SK-N-SH treated with all-trans-retinoic acid at 6 μM for 48 hours (cell line): ENCODE measurements at regions not wholly inside any gene's neighbourhood (a gene's known extent, or its start where the extent isn't known, plus 50 kb on each side); places are given as distances from the start of the nearest gene placed in this dataset.

Experiments
- BACH2 ChIP-seq: fragments of 250-450 bp; sonication (Bioruptor Pico); IDR thresholded peaks from 2 replicates; pipeline ENCODE4 v1.9.0; 2021; ENCODE audit warnings: mild to moderate bottlenecking, borderline replicate concordance
- CSRNP3 ChIP-seq: fragments of 250-450 bp; sonication (Bioruptor Pico); IDR thresholded peaks from 2 replicates; pipeline ENCODE4 v1.5.1; 2021; ENCODE audit warnings: mild to moderate bottlenecking, moderate library complexity
- OSR1 ChIP-seq: fragments of 250-450 bp; sonication (Bioruptor Pico); IDR thresholded peaks from 2 replicates; pipeline ENCODE4 v1.8.0; 2022; ENCODE audit warnings: moderate library complexity, mild to moderate bottlenecking, inconsistent platforms
- TCF4 ChIP-seq: fragments of 250-450 bp; sonication (Bioruptor Pico); IDR thresholded peaks from 2 replicates; pipeline ENCODE4 v1.8.0; 2021; ENCODE audit warnings: mild to moderate bottlenecking, moderate library complexity, borderline replicate concordance
- TOX ChIP-seq: fragments of 250-450 bp; sonication (Bioruptor Pico); IDR thresholded peaks from 2 replicates; pipeline ENCODE4 v1.8.0; 2021; ENCODE audit warnings: mild to moderate bottlenecking, moderate library complexity, borderline replicate concordance
- ZFP30 ChIP-seq: fragments of 450-650 bp; formaldehyde crosslinking; IDR thresholded peaks from 2 replicates; pipeline ENCODE4 v1.5.0; 2022; ENCODE audit warnings: mild to moderate bottlenecking, moderate library complexity
- ZNF565 ChIP-seq: fragments of 450-650 bp; formaldehyde crosslinking; conservative IDR thresholded peaks from 2 replicates; pipeline ENCODE4 v1.5.0; 2020; ENCODE audit warnings: low read depth, mild to moderate bottlenecking, moderate library complexity
- TF ChIP-seq, protein P1 (sequence below): fragments of 250-450 bp; sonication (Bioruptor Pico); IDR thresholded peaks from 2 replicates; pipeline ENCODE4 v1.5.1; 2020; ENCODE audit warnings: low read depth, mild to moderate bottlenecking, moderate library complexity
- TF ChIP-seq, protein P2 (sequence below): fragments of 250-450 bp; sonication (Bioruptor Pico); IDR thresholded peaks from 2 replicates; pipeline ENCODE4 v1.8.0; 2020; ENCODE audit warnings: mild to moderate bottlenecking, moderate library complexity, borderline replicate concordance

DNA sequence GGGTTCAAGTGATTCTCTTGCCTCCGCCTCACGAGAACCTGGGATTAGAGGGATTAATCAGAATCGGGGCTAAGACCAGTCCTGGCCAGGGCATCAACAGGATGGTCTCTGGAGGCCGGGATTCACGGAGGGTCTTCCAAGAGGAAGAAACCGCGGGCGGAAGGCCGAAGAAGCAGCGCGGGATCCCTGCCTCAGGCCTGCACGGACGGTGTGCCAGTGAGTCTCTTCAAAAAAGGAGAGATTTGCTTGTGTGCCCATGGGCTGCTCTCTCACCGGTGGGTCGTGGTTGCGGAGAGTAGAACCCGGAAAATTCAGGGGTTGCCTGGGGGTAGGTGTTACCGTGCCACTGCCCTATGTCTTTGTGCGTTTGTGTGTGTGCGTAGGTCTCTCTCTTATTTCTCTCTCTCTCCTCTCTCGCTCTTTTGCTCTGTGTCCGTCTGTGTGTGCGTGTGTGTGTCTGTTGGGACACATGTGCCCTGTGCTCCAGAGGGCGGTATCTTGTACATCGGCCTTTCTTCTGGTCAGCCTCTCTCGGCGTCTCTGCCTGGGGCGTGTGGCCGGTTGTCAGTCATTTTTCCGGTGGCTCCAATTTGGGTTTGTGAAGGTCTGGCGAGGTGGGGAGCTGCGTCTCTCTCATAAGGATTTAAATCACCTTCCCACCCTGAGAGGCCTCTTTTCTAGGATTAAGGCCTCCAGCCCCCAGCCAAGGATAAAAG, 613.2 kb downstream of the KCNJ18 start:
- no peak for TF ChIP-seq TCF4 (CRISPR knock-in tag)
- TF ChIP-seq CSRNP3 (CRISPR knock-in tag), result no peak
- TF ChIP-seq, protein P1, sequence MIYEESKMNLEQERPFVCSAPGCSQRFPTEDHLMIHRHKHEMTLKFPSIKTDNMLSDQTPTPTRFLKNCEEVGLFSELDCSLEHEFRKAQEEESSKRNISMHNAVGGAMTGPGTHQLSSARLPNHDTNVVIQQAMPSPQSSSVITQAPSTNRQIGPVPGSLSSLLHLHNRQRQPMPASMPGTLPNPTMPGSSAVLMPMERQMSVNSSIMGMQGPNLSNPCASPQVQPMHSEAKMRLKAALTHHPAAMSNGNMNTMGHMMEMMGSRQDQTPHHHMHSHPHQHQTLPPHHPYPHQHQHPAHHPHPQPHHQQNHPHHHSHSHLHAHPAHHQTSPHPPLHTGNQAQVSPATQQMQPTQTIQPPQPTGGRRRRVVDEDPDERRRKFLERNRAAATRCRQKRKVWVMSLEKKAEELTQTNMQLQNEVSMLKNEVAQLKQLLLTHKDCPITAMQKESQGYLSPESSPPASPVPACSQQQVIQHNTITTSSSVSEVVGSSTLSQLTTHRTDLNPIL (CRISPR knock-in tag), result no peak
- TF ChIP-seq ZNF565 (CRISPR knock-in tag), result no peak
- TF ChIP-seq, protein P2, sequence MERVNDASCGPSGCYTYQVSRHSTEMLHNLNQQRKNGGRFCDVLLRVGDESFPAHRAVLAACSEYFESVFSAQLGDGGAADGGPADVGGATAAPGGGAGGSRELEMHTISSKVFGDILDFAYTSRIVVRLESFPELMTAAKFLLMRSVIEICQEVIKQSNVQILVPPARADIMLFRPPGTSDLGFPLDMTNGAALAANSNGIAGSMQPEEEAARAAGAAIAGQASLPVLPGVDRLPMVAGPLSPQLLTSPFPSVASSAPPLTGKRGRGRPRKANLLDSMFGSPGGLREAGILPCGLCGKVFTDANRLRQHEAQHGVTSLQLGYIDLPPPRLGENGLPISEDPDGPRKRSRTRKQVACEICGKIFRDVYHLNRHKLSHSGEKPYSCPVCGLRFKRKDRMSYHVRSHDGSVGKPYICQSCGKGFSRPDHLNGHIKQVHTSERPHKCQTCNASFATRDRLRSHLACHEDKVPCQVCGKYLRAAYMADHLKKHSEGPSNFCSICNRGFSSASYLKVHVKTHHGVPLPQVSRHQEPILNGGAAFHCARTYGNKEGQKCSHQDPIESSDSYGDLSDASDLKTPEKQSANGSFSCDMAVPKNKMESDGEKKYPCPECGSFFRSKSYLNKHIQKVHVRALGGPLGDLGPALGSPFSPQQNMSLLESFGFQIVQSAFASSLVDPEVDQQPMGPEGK (CRISPR knock-in tag), result no peak
- no peak for TF ChIP-seq OSR1 (CRISPR knock-in tag)
- no peak for TF ChIP-seq BACH2 (CRISPR knock-in tag)
- no peak for TF ChIP-seq TOX
- TF ChIP-seq ZFP30 (CRISPR knock-in tag), result no peak
